SHP77 treated with DMSO at 0.1 percent for 48 hours (cell line): ENCODE measurements at regions not wholly inside any gene's neighbourhood (a gene's known extent, or its start where the extent isn't known, plus 50 kb on each side); places are given as distances from the start of the nearest gene placed in this dataset.

ENCODE experiments used
- DNase-seq: peaks from one replicate; lab custom pipeline; 2025; lab: John Stamatoyannopoulos, UW

- no peak for DNase-seq
Observed at GRCh38 chr16:73306901-73307413, 259.0 kb upstream of the ZFHX3 start.

GRCh38 chr16:73304008-73304774 lies 256.3 kb upstream of the ZFHX3 start:
- no peak for DNase-seq

GRCh38 chr16:73302942-73303341 lies 255.0 kb upstream of the ZFHX3 start:
- no peak for DNase-seq

GRCh38 chr16:73301984-73302383 lies 254.1 kb upstream of the ZFHX3 start:
- no peak for DNase-seq

GRCh38 chr16:73299346-73299745 lies 251.4 kb upstream of the ZFHX3 start:
- DNase-seq = no peak

- DNase-seq = no peak
Observed at GRCh38 chr16:73298562-73298961, 250.6 kb upstream of the ZFHX3 start.

DNA sequence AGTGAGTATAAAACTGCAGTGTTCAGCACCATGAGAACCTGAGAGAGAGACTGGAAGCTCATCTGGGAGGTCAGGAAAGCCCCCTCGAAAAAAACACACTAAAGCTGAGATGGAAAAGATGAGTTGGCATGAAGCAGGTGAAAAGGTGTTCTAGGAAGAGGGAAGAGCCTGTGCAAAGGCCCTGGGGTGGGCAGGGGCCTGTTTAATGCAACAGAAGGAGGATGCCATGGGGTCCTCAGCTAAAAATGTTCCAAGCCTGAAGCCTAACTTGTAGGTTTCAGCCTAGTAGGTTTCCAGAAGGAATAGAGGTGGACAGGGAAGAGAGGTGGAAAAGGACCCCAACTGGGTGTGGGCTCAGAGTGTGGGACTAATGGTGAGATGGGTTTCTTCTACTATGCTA lies 242.3 kb upstream of the ZFHX3 start:
- no peak for DNase-seq

GRCh38 chr16:73289232-73289631 lies 241.3 kb upstream of the ZFHX3 start:
- DNase-seq = no peak

GRCh38 chr16:73288520-73288919 lies 240.6 kb upstream of the ZFHX3 start:
- no peak for DNase-seq

GRCh38 chr16:73287859-73288405 lies 240.0 kb upstream of the ZFHX3 start:
- DNase-seq = no peak

- no peak for DNase-seq
Observed at GRCh38 chr16:73286346-73287267, 238.7 kb upstream of the ZFHX3 start.

DNA sequence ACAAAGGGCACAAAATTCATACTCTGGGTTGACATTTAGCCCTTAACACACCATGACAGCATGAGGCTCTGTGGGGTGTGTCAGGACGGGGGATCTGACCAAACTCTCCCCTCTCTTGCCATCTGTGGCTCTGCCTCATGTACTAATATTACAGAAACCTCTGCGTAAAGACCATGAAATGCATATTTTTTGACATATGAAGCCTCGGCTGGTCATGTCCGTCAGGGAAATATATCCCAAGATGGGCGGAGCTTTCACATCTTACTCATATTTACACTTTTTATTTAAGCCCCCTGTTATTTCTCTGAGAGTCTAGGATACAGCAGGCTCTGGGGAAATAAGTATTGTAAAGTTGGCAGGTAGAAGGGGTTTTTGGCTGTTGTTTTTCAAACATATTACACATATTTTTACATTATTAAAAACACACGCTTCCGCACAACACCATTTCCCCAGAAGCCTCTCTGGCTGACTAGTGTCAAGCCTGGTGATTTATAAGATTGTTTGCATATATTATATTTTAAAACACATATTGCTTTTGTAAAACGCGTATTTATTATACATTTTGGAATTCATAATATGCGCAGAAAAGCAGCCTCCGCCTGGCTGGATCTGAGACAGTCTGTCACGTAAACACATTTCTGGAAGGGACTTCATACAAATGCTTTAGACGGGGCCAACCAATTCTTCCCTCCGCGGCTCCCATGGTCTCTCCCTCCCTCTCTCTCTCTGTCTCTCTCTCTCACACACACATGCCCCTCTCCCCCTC lies 237.7 kb upstream of the ZFHX3 start:
- DNase-seq = no peak

GRCh38 chr16:73280388-73280787 lies 232.5 kb upstream of the ZFHX3 start:
- DNase-seq = no peak

- DNase-seq = no peak
Observed at GRCh38 chr16:73279451-73279850, 231.5 kb upstream of the ZFHX3 start.

GRCh38 chr16:73277071-73277470 lies 229.1 kb upstream of the ZFHX3 start:
- DNase-seq = no peak

GRCh38 chr16:73275448-73275847 lies 227.5 kb upstream of the ZFHX3 start:
- no peak for DNase-seq

- no peak for DNase-seq
Observed at GRCh38 chr16:73275024-73275423, 227.1 kb upstream of the ZFHX3 start.

DNA sequence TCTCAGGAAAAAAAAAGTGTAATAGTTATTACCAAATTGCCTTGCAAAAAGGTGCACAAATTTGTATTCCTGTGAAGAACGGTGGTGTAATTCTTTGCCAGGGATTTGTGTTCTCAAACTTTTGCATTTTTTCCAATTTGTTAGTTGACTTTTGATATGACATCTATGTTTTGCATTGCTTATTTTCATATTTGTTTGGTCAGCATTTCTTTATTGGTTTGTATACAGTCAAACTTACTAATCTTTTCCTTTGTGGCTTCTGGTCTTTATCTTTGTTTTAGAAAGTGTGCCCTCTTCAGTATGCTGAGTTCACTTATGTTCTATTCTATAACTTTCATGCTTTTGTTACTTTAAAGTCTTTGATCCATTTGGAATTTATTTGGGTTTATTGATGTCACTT lies 226.2 kb upstream of the ZFHX3 start:
- no peak for DNase-seq

GRCh38 chr16:73268366-73268993 lies 220.6 kb upstream of the ZFHX3 start:
- DNase-seq = no peak

- DNase-seq = no peak
Observed at GRCh38 chr16:73265935-73266334, 218.0 kb upstream of the ZFHX3 start.

- DNase-seq = no peak
Observed at GRCh38 chr16:73265124-73265837, 217.4 kb upstream of the ZFHX3 start.
